Muscle layer of colon (tissue), 2 donors: ENCODE measurements at regions not wholly inside any gene's neighbourhood (a gene's known extent, or its start where the extent isn't known, plus 50 kb on each side); places are given as distances from the start of the nearest gene placed in this dataset.

Source experiments
- H3K27ac ChIP-seq: one replicate; pipeline ENCODE4 v1.7.0; 2013; ENCODE audit warnings: low read depth, mild to moderate bottlenecking, low read length, moderate library complexity
- H3K27me3 ChIP-seq, 2 donors: one replicate each; pipeline ENCODE4 v1.7.0; 2013; ENCODE audit warnings: low read length in 2 of 2, mild to moderate bottlenecking in 2 of 2; ENCODE audit not compliant: insufficient read depth in 2 of 2, control insufficient read depth in 1 of 2
- H3K36me3 ChIP-seq: one replicate; pipeline ENCODE4 v1.7.0; 2013; ENCODE audit warnings: mild to moderate bottlenecking, low read length; ENCODE audit not compliant: insufficient read depth
- H3K4me1 ChIP-seq: one replicate; pipeline ENCODE4 v1.7.0; 2013; ENCODE audit warnings: mild to moderate bottlenecking, low read length; ENCODE audit not compliant: insufficient read depth
- H3K4me3 ChIP-seq, 2 donors: one replicate each; pipeline ENCODE4 v1.7.0; 2013; ENCODE audit warnings: low read length in 2 of 2, low read depth in 1 of 2, mild to moderate bottlenecking in 1 of 2, moderate library complexity in 1 of 2
- H3K9ac ChIP-seq: one replicate; pipeline ENCODE4 v1.7.0; 2013; ENCODE audit warnings: low read length
- H3K9me3 ChIP-seq: one replicate; pipeline ENCODE4 v1.7.0; 2013; ENCODE audit warnings: mild to moderate bottlenecking, low read length
- donor health status: abdominal sarcoma.
- donor health status: Adenocarcinoma of cecum.

DNA sequence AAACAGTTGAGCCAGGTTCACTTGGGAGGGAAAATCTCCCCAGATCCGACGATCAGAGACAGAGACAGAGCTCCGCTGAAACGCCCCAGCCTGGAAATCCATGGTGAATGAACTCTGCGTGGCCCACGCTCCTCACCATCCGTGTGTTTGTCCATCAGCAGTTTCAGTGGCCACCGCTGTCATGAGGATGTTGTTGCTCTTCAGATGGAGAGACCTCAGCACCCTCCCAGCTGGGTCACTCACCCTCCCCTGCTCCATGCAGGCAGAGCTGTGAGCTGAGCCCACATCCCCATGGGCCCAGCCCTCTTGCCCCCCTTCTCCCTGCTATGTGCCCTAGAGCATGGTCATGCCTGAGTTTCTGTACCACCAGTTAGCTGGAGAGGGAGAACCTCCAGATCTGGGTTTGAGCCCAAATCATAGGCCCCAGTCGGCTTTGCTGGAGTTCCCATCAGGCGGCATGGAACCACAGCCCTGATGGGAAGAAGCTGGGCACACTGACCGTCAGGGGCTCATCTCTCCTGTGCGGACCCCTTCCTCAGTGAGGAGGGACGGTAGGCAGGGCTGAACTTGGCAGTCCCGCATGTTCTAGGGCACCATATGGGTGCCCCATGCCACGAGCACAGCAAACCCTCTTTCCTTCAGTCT is 154.4 kb upstream of the COL5A1 start:
- Histone ChIP-seq H3K9ac (no peak overlapping the region), H3K27ac (no peak overlapping the region), H3K4me3 (no peak overlapping the region), H3K36me3 (no peaks in the 10 kb centered on the region), H3K9me3 (no peaks in the 10 kb centered on the region), H3K27me3 (no peaks in the 10 kb centered on the region), H3K4me1 (no peaks in the 10 kb centered on the region)

GRCh38 chr9:134488331-134489280 is 153.0 kb upstream of the COL5A1 start:
- Histone ChIP-seq H3K4me1 (no peaks in the 10 kb centered on the region), H3K27me3 (no peaks in the 10 kb centered on the region), H3K4me3 (no peak overlapping the region), H3K36me3 (no peaks in the 10 kb centered on the region), H3K9ac (no peak overlapping the region), H3K27ac (no peak overlapping the region), H3K9me3 (no peaks in the 10 kb centered on the region)

DNA sequence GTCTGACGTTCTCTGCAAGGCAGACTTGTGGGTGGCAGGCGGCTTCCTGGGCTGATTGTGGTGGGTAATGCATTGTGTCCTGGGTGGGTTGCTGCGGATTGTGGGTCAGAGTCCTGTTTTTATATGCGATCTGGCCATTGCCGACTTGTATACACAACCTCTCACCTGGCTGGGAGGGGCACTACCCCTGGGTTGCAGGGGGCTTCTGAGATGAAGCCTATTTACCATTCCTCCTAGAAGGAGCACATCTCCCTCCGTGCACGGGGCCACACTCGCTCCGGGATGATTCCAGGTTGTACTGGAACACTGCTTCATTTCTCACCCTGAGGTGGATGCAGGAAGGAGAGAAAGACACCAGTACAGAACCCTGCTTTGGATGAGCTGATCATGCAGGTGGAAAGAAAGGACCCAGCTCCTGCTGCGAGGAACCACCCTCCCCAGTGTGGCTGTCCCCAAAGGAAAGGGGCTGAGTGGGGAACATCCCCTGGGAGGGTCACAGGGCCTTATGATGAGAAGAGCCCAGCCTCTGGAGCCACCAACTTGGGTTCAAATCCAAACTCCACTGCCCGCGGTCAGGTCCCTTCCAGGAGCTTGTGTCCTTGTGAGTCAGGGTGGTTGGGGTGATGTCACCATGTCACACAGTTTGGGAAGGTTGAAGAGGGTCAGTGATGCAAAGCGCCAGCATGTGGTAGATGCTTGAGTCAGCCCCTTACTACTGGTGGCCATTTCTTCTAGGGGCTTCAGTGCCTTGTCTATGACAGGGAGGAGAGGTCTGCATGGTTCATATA is 151.8 kb upstream of the COL5A1 start:
- Histone ChIP-seq H3K9me3 (no peaks in the 10 kb centered on the region), H3K4me1 (no peaks in the 10 kb centered on the region), H3K36me3 (no peaks in the 10 kb centered on the region), H3K4me3 (no peak overlapping the region), H3K27me3 (no peaks in the 10 kb centered on the region), H3K27ac (no peak overlapping the region), H3K9ac (no peak overlapping the region)

- H3K4me3 ChIP-seq = no peak overlapping the region
- no peak overlapping the region for H3K9ac ChIP-seq
- no peaks in the 10 kb centered on the region for H3K4me1 ChIP-seq
- H3K27me3 ChIP-seq = no peaks in the 10 kb centered on the region
- H3K36me3 ChIP-seq = no peaks in the 10 kb centered on the region
- no peaks in the 10 kb centered on the region for H3K9me3 ChIP-seq
- H3K27ac ChIP-seq = no peak overlapping the region
Observed at GRCh38 chr9:134490446-134490845, 151.2 kb upstream of the COL5A1 start.

GRCh38 chr9:134491196-134491835 is 150.3 kb upstream of the COL5A1 start:
- Histone ChIP-seq H3K4me3 (no peak overlapping the region), H3K9ac (no peak overlapping the region), H3K27me3 (no peaks in the 10 kb centered on the region), H3K27ac (no peak overlapping the region), H3K9me3 (no peaks in the 10 kb centered on the region), H3K36me3 (no peaks in the 10 kb centered on the region), H3K4me1 (no peaks in the 10 kb centered on the region)

- no peaks in the 10 kb centered on the region for H3K27me3 ChIP-seq
Observed at GRCh38 chr9:134491856-134492255, 149.7 kb upstream of the COL5A1 start.

GRCh38 chr9:134492281-134492691 is 149.3 kb upstream of the COL5A1 start:
- Histone ChIP-seq H3K27me3 (no peaks in the 10 kb centered on the region), H3K4me3 (no peak overlapping the region), H3K36me3 (no peaks in the 10 kb centered on the region), H3K9me3 (no peaks in the 10 kb centered on the region), H3K9ac (no peak overlapping the region), H3K27ac (no peak overlapping the region), H3K4me1 (no peaks in the 10 kb centered on the region)

More at GRCh38 chr9:134491856-134492255, 149.7 kb upstream of the COL5A1 start:
- Histone ChIP-seq H3K4me3 (no peak overlapping the region), H3K9ac (no peak overlapping the region), H3K27ac (no peak overlapping the region), H3K9me3 (no peaks in the 10 kb centered on the region), H3K4me1 (no peaks in the 10 kb centered on the region), H3K36me3 (no peaks in the 10 kb centered on the region)

DNA sequence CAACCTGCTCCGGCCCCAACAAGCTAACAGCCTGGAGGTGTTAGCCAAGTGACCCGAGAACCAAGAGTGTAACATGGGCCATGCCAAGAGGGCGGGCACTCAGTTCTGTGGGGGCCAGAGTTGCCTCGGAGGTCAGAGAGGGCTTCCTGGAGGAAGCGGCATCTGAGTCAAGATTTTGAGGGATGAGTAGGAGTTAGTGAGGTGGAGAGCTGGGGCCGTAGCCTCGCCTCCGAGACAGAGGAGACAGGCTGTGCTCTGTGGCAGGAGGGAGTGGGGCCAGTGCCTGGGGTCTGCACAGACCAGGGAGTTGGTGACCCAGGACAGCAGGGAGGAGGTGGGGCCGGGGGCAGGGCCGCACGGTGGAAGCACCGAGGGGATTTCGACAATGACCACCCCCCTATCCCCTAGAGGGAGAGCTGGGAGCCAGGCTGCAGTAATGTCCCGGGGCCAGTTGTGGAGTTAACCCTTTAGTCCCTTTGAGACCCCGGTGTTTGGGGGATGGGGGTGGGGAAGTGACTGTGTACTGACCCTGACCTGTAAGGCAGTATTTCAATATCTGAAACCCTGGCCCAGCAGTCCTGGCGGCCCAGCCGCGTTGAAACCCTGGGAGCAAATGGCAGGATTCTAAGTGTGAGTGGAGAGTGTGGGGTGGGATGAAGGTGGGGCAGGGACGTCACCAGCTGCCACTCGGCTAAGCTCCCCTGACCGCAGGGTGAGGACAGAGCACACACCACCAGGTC is 148.7 kb upstream of the COL5A1 start:
- Histone ChIP-seq H3K4me1 (no peaks in the 10 kb centered on the region), H3K4me3 (no peak overlapping the region), H3K27ac (no peak overlapping the region), H3K36me3 (no peaks in the 10 kb centered on the region), H3K27me3 (no peaks in the 10 kb centered on the region), H3K9me3 (no peaks in the 10 kb centered on the region), H3K9ac (no peak overlapping the region)

DNA sequence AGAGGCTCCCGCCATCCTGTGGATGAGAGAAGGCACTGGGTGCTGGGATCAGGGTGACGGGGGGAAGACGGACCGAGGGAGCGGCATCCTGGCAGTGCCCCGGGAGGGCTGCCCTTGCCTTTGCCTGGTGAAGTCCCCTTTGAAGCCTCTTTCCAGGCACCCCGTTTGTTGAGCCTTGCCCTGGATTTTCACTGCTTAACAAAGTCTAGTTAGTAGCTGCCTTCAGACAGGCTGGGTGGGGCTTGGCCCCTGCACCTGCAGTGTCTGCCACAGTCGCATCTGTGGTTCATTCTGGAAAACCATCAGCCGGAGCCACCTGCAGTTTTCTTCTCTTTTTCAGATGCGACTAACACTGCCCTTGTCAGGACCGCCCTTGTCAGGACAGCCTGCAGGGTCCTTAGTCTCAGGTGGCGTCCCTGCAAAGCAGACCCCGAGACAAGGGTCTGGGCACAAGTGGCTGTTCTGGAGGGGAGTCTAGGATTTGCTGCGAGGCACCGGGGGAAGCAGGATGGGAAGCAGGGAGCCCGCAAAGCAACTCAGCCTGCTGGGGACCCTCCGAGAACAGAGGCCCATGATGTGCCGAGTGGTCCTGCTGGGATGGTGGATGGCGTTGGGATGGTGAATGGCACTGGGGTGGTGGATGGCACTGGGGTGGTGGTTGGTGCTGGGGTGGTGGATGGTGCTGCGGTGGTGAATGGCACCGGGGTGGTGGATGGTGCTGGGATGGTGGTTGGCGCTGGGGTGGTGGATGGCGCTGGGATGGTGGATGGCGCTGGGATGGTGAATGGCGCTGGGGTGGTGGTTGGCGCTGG is 147.9 kb upstream of the COL5A1 start:
- no peak overlapping the region for H3K27ac ChIP-seq
- no peaks in the 10 kb centered on the region for H3K36me3 ChIP-seq
- H3K9me3 ChIP-seq = no peaks in the 10 kb centered on the region
- H3K4me1 ChIP-seq = no peaks in the 10 kb centered on the region
- H3K4me3 ChIP-seq = no peak overlapping the region
- no peak overlapping the region for H3K9ac ChIP-seq
- no peaks in the 10 kb centered on the region for H3K27me3 ChIP-seq

- H3K4me3 ChIP-seq = no peak overlapping the region
- no peaks in the 10 kb centered on the region for H3K9me3 ChIP-seq
- no peak overlapping the region for H3K9ac ChIP-seq
- H3K27me3 ChIP-seq = no peaks in the 10 kb centered on the region
- no peaks in the 10 kb centered on the region for H3K36me3 ChIP-seq
- no peak overlapping the region for H3K27ac ChIP-seq
- no peaks in the 10 kb centered on the region for H3K4me1 ChIP-seq
Observed at GRCh38 chr9:134494273-134494815, 147.3 kb upstream of the COL5A1 start.
